DMS153 treated with DMSO at 0.1 percent for 48 hours (cell line): ENCODE measurements at regions not wholly inside any gene's neighbourhood (a gene's known extent, or its start where the extent isn't known, plus 50 kb on each side); places are given as distances from the start of the nearest gene placed in this dataset.

Source experiments
- DNase-seq: peaks from one replicate; lab custom pipeline; 2025; ENCODE audit not compliant: unreplicated experiment; lab: John Stamatoyannopoulos, UW

GRCh38 chr13:106178816-106179215 lies 356.6 kb downstream of the EFNB2 start:
- no peak for DNase-seq

DNA sequence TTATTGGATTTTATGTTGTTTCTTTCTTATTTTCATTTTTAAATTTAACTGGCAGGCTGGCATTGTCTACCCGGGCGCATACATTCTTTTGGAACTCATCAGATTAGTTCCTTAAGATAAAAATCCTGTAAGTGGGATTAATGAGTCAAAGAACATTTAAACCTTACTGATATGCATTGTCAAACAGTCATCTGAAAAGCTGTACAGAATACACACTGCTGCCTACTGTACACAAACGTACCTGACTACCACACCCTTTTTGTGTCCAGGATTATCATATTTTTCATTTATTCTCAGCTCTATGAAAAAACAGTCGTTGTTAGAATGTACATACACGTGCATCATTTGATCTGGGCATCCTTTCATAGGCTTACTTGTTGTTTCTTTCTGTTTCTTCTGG lies 358.3 kb downstream of the EFNB2 start:
- DNase-seq: no peak

DNA sequence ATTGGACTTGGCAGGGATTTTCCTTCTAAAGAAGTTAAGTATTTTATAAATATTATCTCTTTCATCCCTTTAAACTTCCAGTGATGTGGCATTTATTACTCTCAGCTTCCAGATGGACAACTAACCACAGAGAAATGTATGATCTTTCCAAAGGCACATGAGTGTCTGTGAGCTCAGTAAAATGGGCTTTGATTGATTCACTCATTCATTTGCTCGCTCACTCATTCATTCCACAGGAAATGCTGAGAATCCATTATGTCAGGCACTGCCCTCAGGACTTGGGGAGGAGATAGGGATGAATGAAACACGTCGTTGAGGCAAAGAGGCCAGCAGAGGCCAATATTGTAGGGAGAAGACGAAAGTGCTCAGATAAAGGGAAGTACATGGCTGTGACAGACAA lies 359.3 kb downstream of the EFNB2 start:
- DNase-seq: no peak

GRCh38 chr13:106173891-106174610 lies 361.4 kb downstream of the EFNB2 start:
- DNase-seq: no peak

- DNase-seq: no peak
Measured at GRCh38 chr13:106173346-106173745, 362.1 kb downstream of the EFNB2 start.

DNA sequence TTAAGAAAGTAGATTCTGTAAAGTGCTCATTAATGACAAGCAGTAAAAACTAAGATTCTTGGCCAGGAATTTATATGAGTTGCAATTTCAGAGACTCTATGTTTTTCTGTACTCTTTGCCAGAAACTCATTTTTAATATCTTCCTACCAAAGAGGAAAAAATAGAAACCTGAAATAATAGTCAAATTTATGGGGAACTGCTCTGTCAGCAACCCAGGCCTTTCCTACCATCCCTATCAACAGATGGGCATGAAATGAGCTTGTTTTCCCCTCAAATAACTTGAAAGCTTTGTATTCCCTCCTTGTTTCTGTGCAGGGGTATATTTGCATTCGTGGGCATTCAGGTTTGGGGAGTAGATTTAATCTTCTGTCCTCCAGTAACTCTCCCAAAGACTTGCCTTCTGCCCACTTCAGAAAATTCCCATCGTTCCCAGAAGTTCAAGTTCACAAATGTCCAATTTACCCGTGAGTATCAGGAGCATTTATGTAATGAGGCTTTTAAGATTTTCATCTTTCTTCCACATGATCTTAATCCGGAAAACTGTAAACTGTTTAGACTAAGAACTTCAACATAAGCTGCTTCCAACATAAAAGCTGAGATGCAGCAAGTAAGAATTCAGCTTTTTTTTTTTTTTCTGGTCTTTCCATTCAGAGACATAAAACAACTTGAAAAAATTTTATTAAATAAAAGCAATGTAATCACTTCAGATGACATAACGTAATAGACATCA lies 363.1 kb downstream of the EFNB2 start:
- DNase-seq: no peak

- no peak for DNase-seq
Measured at GRCh38 chr13:106163426-106163825, 372.0 kb downstream of the EFNB2 start.

GRCh38 chr13:106161146-106161545 lies 374.3 kb downstream of the EFNB2 start:
- DNase-seq: no peak

- no peak for DNase-seq
Measured at GRCh38 chr13:106159295-106160195, 375.9 kb downstream of the EFNB2 start.

GRCh38 chr13:106156468-106156867 lies 379.0 kb downstream of the EFNB2 start:
- no peak for DNase-seq

GRCh38 chr13:106155411-106155810 lies 380.1 kb downstream of the EFNB2 start:
- no peak for DNase-seq

GRCh38 chr13:106153876-106154275 lies 381.6 kb downstream of the EFNB2 start:
- no peak for DNase-seq

GRCh38 chr13:106153041-106153440 lies 382.4 kb downstream of the EFNB2 start:
- no peak for DNase-seq

DNA sequence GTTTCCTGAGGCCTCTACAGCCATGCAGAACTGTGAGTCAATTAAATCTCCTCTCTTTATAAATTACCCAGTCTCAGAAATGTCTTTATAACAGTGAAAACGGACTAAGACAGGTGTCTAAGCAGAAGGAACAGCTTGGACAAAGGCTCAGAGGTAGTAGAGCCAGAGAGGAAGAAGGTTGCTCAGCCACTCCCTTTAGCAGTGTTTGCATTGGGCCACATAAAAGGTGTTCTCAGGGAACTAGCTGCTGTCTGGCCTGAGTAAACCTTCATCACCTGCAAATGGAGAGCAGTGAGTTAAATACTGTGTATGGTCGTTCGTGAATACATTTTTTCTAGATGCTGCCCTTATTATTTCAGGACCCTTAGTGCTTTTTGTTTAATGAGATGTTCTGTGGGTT lies 383.4 kb downstream of the EFNB2 start:
- no peak for DNase-seq

- no peak for DNase-seq
Measured at GRCh38 chr13:106151056-106151699, 384.3 kb downstream of the EFNB2 start.

GRCh38 chr13:106145997-106146864 lies 389.2 kb downstream of the EFNB2 start:
- no peak for DNase-seq

- no peak for DNase-seq
Measured at GRCh38 chr13:106145070-106145469, 390.4 kb downstream of the EFNB2 start.

GRCh38 chr13:106143930-106144709 lies 391.3 kb downstream of the EFNB2 start:
- DNase-seq: peak; percentile 97

DNA sequence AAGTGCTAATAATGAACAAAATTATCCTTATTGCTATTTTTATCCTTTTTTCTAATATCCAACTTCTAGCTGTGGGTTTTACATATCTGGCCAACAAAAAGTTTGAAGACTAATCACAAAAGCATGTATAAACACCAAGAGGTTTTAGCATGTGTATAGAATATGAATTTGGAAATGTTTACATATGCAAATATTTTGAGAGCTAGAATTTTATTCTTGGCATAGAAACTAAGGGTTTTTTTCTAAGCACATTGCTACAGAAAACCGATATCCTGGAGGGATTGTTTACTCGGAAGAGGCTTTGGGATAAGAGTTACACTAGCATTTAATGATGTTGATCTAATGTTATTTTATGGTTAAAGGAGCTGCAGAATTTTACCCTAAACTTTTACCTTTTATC lies 392.1 kb downstream of the EFNB2 start:
- no peak for DNase-seq
